Prostate gland (tissue), 2 donors: ENCODE measurements at regions not wholly inside any gene's neighbourhood (a gene's known extent, or its start where the extent isn't known, plus 50 kb on each side); places are given as distances from the start of the nearest gene placed in this dataset.

Experiments
- POLR2AphosphoS5 ChIP-seq: sonication (generic); formaldehyde crosslinking; IDR thresholded peaks from one replicate; pipeline ENCODE4 v1.6.1; 2017; ENCODE audit warnings: antibody characterized with exemption
- TF ChIP-seq, protein P1 (sequence below), 4 experiments: fragments of 200-600 bp in 2 of 4; fragments of 450-650 bp in 2 of 4; sonication (generic) in 2 of 4; IDR thresholded peaks; 1 replicate in 3 of 4; 2 replicates in 1 of 4; pipeline ENCODE4 v1.5.1; 2016 to 2019; ENCODE audit warnings: antibody characterized with exemption in 4 of 4, mild to moderate bottlenecking in 2 of 4, moderate library complexity in 2 of 4

DNA sequence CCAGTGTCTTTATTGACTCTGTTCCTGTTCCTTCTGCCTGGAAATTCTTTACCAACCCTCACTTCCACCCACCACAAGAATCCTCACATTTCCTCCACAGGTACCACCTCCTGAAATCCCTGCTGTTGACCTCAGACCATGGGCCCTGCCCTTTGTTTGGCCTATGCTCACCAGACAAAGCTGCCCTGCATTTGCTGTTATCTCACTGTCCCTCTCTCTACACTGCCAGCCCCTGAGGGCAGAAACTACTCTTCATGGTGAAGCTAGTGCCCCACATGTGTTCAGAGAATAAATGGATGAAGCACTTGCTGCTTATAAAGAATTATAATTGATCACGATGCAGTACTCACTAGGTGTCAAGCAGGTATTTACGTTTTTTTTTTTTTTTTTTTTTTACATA, 608.4 kb downstream of the TSN start:
- TF ChIP-seq, protein P1, sequence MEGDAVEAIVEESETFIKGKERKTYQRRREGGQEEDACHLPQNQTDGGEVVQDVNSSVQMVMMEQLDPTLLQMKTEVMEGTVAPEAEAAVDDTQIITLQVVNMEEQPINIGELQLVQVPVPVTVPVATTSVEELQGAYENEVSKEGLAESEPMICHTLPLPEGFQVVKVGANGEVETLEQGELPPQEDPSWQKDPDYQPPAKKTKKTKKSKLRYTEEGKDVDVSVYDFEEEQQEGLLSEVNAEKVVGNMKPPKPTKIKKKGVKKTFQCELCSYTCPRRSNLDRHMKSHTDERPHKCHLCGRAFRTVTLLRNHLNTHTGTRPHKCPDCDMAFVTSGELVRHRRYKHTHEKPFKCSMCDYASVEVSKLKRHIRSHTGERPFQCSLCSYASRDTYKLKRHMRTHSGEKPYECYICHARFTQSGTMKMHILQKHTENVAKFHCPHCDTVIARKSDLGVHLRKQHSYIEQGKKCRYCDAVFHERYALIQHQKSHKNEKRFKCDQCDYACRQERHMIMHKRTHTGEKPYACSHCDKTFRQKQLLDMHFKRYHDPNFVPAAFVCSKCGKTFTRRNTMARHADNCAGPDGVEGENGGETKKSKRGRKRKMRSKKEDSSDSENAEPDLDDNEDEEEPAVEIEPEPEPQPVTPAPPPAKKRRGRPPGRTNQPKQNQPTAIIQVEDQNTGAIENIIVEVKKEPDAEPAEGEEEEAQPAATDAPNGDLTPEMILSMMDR (IDR thresholded peaks at IDR 0.05) = no peak
- no peak for TF ChIP-seq POLR2AphosphoS5
